ENCODE measurements at regions not wholly inside any gene's neighbourhood (a gene's known extent, or its start where the extent isn't known, plus 50 kb on each side); places are given as distances from the start of the nearest gene placed in this dataset.

- TF ChIP-seq CREB1 (IDR thresholded peaks at IDR 0.05; ENCODE audit: low read depth) (no peak), RAD21 (IDR thresholded peaks at IDR 0.05; ENCODE audit: low read depth) (no peak)
Observed at GRCh38 chr4:143046906-143047305, 137.8 kb upstream of the USP38 start.
